CD4-positive, alpha-beta T cell (primary cell): ENCODE measurements at regions not wholly inside any gene's neighbourhood (a gene's known extent, or its start where the extent isn't known, plus 50 kb on each side); places are given as distances from the start of the nearest gene placed in this dataset.

Source experiments
- ATAC-seq: fragments of 200-7000 bp; cut with Tn5 transposase; one replicate; pipeline ENCODE4 v1.10.0; 2022; ENCODE audit warnings: mild to moderate bottlenecking; ENCODE audit not compliant: poor library complexity
- CTCF ChIA-PET: fragments of 350-600 bp; sonication (Branson Sonifier 250); formaldehyde crosslinking; loops from one replicate; lab custom pipeline; 2021; ENCODE audit warnings: antibody characterized with exemption, inconsistent platforms; lab: Charles Lee
- POLR2A ChIA-PET: fragments of 350-600 bp; sonication (Branson Sonifier 250); formaldehyde crosslinking; loops from one replicate; lab custom pipeline; 2021; ENCODE audit warnings: antibody characterized with exemption, inconsistent platforms; lab: Charles Lee
- DNase-seq, 14 experiments: peaks; one replicate each; pipeline ENCODE4 v3.0.0-alpha.2; 2013 to 2020; ENCODE audit warnings: mixed read lengths in 2 of 14
- H3K27ac ChIP-seq, 2 donors: one replicate each; pipeline versions ENCODE4 v1.5.1 to v1.7.0; 2013; ENCODE audit warnings: low read length in 2 of 2, low read depth in 1 of 2, mild to moderate bottlenecking in 1 of 2
- H3K27me3 ChIP-seq, 2 experiments: 1 replicate in 1 of 2; 2 replicates in 1 of 2; pipeline versions ENCODE4 v1.6.1 to v1.7.0; 2013; ENCODE audit warnings: low read length in 2 of 2, control low read depth in 1 of 2, mild to moderate bottlenecking in 1 of 2, moderate library complexity in 1 of 2; ENCODE audit not compliant: insufficient read depth in 2 of 2, control insufficient read depth in 1 of 2
- H3K36me3 ChIP-seq: one replicate; pipeline ENCODE4 v1.6.1; 2013; ENCODE audit warnings: low read length, control low read depth; ENCODE audit not compliant: insufficient read depth
- H3K4me1 ChIP-seq: one replicate; pipeline ENCODE4 v1.6.1; 2013; ENCODE audit warnings: low read length, control low read depth; ENCODE audit not compliant: insufficient read depth
- H3K4me3 ChIP-seq: one replicate; pipeline ENCODE4 v1.5.1; 2013; ENCODE audit warnings: mild to moderate bottlenecking, low read length, moderate library complexity
- H3K9me3 ChIP-seq, 2 experiments: 1 replicate in 1 of 2; 2 replicates in 1 of 2; pipeline versions ENCODE4 v1.6.1 to v1.7.0; 2013; ENCODE audit warnings: low read length in 2 of 2, mild to moderate bottlenecking in 2 of 2, control low read depth in 1 of 2, moderate library complexity in 1 of 2; ENCODE audit not compliant: control insufficient read depth in 1 of 2, insufficient read depth in 1 of 2
- H3K27ac Mint-ChIP-seq: one replicate; pipeline ENCODE4 v1.8.0; 2020; ENCODE audit warnings: mixed read lengths
- H3K27me3 Mint-ChIP-seq: one replicate; pipeline ENCODE4 v1.8.0; 2021; ENCODE audit warnings: mixed read lengths
- H3K36me3 Mint-ChIP-seq: one replicate; pipeline ENCODE4 v1.8.0; 2021; ENCODE audit warnings: low read depth, mixed read lengths
- H3K4me1 Mint-ChIP-seq: one replicate; pipeline ENCODE4 v1.8.0; 2021; ENCODE audit warnings: low read depth, mixed read lengths
- H3K4me3 Mint-ChIP-seq: one replicate; pipeline ENCODE4 v1.8.0; 2020; ENCODE audit warnings: mild to moderate bottlenecking, mixed read lengths
- H3K9me3 Mint-ChIP-seq: one replicate; pipeline ENCODE4 v1.8.0; 2020; ENCODE audit warnings: mixed read lengths
- intact Hi-C, 2 experiments: fragments of 100-400 bp; cut with DNase I in 1 of 2; cut with micrococcal nuclease in 1 of 2; formaldehyde crosslinking; loops; one replicate each; pipeline versions ENCODE4 v1.15.1 to v1.9.0; 2023 to 2025; cut with DNase I, micrococcal nuclease
- TF ChIP-seq, protein P1 (sequence below): fragments of 200-600 bp; IDR thresholded peaks from one replicate; pipeline ENCODE4 v1.8.0; 2022; ENCODE audit warnings: antibody characterized with exemption, mild to moderate bottlenecking

DNA sequence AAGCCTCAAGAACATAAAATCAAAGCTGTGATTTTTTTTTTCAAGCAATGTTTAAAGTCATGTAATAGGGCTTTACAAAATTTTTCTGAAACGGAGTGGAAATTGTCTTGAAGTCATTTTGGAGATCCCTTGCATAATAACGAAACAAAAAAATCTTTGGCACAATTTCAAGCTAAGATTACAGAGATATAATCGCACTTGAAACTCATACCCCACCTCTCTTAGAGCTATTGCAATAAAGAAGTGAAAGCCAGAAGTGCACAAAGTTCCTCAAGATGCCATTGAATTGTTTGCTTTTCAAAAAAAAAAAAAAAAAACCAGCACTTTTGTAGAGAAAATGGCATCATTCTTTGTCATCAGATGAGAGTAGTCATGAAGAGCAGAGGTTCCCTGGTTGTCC, 152.3 kb downstream of the PAX3 start:
- CTCF ChIA-PET = no interaction called here
- no peaks in the 10 kb centered on the region for H3K27me3 Mint-ChIP-seq
- intact Hi-C loops = no loop called here

DNA sequence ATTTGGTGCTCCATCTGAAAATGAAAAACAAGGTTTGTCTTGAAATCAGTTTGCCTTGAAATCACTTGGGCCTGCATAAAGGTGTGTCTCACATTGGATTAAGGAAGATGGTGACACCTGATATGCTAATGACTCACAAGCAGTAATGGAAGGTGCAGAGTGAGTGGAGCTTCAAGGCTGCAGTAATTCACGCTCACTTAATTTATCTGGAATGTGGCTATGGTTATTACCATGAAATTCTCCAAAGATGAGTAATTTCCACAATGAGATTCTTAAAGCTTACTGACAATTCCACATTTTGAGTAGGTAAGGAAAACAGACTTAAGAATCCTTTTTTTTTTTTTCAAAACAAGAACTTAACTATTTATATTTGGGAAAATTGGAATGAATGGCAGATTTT, 156.8 kb downstream of the PAX3 start:
- H3K4me1 ChIP-seq = no peaks in the 10 kb centered on the region
- Mint-ChIP-seq H3K27ac (no peak overlapping the region), H3K4me3 (no peak overlapping the region), H3K36me3 (no peaks in the 10 kb centered on the region), H3K27me3 (no peaks in the 10 kb centered on the region), H3K4me1 (no peaks in the 10 kb centered on the region), H3K9me3 (peaks cover 8% of the 10 kb centered on the region)
- no peaks in the 10 kb centered on the region for H3K9me3 ChIP-seq
- ATAC-seq = no peak
- H3K36me3 ChIP-seq = no peaks in the 10 kb centered on the region
- TF ChIP-seq, protein P1, sequence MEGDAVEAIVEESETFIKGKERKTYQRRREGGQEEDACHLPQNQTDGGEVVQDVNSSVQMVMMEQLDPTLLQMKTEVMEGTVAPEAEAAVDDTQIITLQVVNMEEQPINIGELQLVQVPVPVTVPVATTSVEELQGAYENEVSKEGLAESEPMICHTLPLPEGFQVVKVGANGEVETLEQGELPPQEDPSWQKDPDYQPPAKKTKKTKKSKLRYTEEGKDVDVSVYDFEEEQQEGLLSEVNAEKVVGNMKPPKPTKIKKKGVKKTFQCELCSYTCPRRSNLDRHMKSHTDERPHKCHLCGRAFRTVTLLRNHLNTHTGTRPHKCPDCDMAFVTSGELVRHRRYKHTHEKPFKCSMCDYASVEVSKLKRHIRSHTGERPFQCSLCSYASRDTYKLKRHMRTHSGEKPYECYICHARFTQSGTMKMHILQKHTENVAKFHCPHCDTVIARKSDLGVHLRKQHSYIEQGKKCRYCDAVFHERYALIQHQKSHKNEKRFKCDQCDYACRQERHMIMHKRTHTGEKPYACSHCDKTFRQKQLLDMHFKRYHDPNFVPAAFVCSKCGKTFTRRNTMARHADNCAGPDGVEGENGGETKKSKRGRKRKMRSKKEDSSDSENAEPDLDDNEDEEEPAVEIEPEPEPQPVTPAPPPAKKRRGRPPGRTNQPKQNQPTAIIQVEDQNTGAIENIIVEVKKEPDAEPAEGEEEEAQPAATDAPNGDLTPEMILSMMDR = no peak
- intact Hi-C loops = no loop called here
- no peak overlapping the region for H3K27ac ChIP-seq
- H3K4me3 ChIP-seq = no peak overlapping the region
- no peaks in the 10 kb centered on the region for H3K27me3 ChIP-seq
- POLR2A ChIA-PET = no interaction called here
- CTCF ChIA-PET = no interaction called here
- DNase-seq = no peak

More for the DNA sequence above, 152.3 kb downstream of the PAX3 start:
- no peak overlapping the region for H3K27ac ChIP-seq
- Mint-ChIP-seq H3K36me3 (no peaks in the 10 kb centered on the region), H3K4me1 (no peaks in the 10 kb centered on the region), H3K27ac (no peak overlapping the region), H3K9me3 (peaks cover 6% of the 10 kb centered on the region), H3K4me3 (no peak overlapping the region)
- POLR2A ChIA-PET = no interaction called here
- DNase-seq (no peak), ATAC-seq (no peak)
- no peak overlapping the region for H3K4me3 ChIP-seq
- H3K4me1 ChIP-seq = no peaks in the 10 kb centered on the region
- no peaks in the 10 kb centered on the region for H3K9me3 ChIP-seq
- H3K36me3 ChIP-seq = no peaks in the 10 kb centered on the region
- TF ChIP-seq, protein P1 = no peak
- H3K27me3 ChIP-seq = no peaks in the 10 kb centered on the region

DNA sequence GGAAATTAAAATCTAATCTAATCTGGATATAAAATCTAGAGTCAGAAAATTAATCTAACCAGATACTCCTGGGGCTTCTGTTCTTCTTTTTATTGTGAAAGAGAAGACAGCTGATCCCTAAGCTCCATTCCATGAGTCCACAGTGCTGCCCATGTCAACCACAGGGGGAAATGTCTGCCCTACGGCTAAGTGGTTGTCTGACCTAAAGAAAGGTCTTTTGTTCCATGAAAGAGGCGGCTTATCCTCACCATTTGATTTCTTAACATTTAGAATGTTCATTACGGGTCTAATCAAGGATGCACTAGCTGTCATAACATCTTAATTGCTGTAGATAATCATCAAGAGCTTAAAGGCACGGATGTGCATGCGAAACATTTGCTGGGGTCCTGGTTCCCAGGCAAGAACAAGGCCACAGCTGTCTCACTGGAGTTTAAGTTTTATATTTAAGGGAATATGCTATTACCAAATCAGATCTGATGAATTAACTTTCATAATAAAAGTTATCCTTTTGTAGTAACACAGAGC, 162.6 kb downstream of the PAX3 start:
- H3K4me1 ChIP-seq = no peaks in the 10 kb centered on the region
- H3K36me3 Mint-ChIP-seq = no peaks in the 10 kb centered on the region
- no peaks in the 10 kb centered on the region for H3K36me3 ChIP-seq
- H3K9me3 Mint-ChIP-seq = peaks cover 12% of the 10 kb centered on the region
- H3K4me3 Mint-ChIP-seq = no peak overlapping the region
- DNase-seq (no peak), ATAC-seq (no peak)
- ChIA-PET CTCF (no interaction called here), POLR2A (no interaction called here)
- H3K4me3 ChIP-seq = no peak overlapping the region
- TF ChIP-seq, protein P1 = no peak
- intact Hi-C loops = no loop called here
- H3K9me3 ChIP-seq = peaks cover 0 to 5% of the 10 kb centered on the region in 2 experiments
- H3K4me1 Mint-ChIP-seq = no peaks in the 10 kb centered on the region
- no peaks in the 10 kb centered on the region for H3K27me3 Mint-ChIP-seq
- no peak overlapping the region for H3K27ac ChIP-seq
- no peaks in the 10 kb centered on the region for H3K27me3 ChIP-seq
- no peak overlapping the region for H3K27ac Mint-ChIP-seq
